Peyer's patch (tissue), 4 donors: ENCODE measurements at regions not wholly inside any gene's neighbourhood (a gene's known extent, or its start where the extent isn't known, plus 50 kb on each side); places are given as distances from the start of the nearest gene placed in this dataset.

Source experiments
- DNase-seq, 3 donors: peaks; one replicate each; pipeline ENCODE4 v3.0.0-alpha.2; 2017 to 2019
- H3K27ac ChIP-seq, 4 donors: fragments of 200-600 bp; sonication (generic); one replicate each; pipeline ENCODE4 v1.5.1; 2016 to 2019
- H3K27me3 ChIP-seq, 2 donors: fragments of 200-600 bp; sonication (generic); one replicate each; pipeline ENCODE4 v1.5.1; 2019
- H3K36me3 ChIP-seq, 3 donors: fragments of 200-600 bp; sonication (generic); one replicate each; pipeline ENCODE4 v1.5.1; 2016 to 2019
- H3K4me1 ChIP-seq, 4 donors: fragments of 200-600 bp; sonication (generic); one replicate each; pipeline ENCODE4 v1.5.1; 2016 to 2019
- H3K4me3 ChIP-seq, 4 donors: fragments of 200-600 bp; sonication (generic); 1 replicate in 3 of 4; 2 replicates in 1 of 4; pipeline ENCODE4 v1.5.1; 2016 to 2019; ENCODE audit warnings: mild to moderate bottlenecking in 1 of 4
- H3K9me3 ChIP-seq, 4 donors: fragments of 200-600 bp; sonication (generic); one replicate each; pipeline ENCODE4 v1.5.1; 2016 to 2019; ENCODE audit warnings: mild to moderate bottlenecking in 1 of 4
- CTCF ChIP-seq, 6 experiments: fragments of 450-650 bp in 4 of 6; fragments of 200-600 bp in 2 of 6; sonication (generic) in 1 of 6; IDR thresholded peaks; one replicate each; pipeline ENCODE4 v1.5.1; 2017 to 2019; ENCODE audit warnings: antibody characterized with exemption in 6 of 6, mild to moderate bottlenecking in 3 of 6, moderate library complexity in 1 of 6
- POLR2A ChIP-seq, 2 donors: fragments of 450-650 bp; IDR thresholded peaks; one replicate each; pipeline ENCODE4 v1.5.1; 2017; ENCODE audit warnings: antibody characterized with exemption in 2 of 2, mild to moderate bottlenecking in 2 of 2, moderate library complexity in 2 of 2

DNA sequence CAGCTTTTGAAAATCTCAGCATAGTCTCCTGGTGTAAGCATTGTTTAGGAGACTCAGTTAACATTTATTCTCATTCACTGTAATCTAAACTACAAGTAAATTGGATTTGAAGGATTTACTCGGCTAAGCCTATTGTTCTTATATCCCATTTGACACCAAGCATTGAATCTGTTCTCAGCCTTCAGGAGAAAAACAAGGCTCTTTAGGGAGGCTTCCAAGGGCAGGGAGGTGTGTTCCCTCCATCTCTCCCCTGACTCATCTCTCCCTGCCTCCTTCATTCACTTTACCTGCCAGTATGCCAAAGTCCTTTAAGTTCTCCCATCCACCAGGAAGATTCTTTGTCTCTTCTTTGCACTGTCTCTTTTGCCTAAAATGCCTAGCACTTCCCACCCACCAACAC, 347.8 kb downstream of the MFSD1 start:
- DNase-seq, result no peak
- Histone ChIP-seq H3K9me3 (no peaks in the 10 kb centered on the region), H3K27ac (no peak overlapping the region), H3K4me3 (no peak overlapping the region), H3K4me1 (no peaks in the 10 kb centered on the region), H3K27me3 (no peaks in the 10 kb centered on the region), H3K36me3 (no peaks in the 10 kb centered on the region)
- no peak for TF ChIP-seq POLR2A (IDR thresholded peaks at IDR 0.05)
- no peak for TF ChIP-seq CTCF (IDR thresholded peaks at IDR 0.05)

GRCh38 chr3:159150180-159150579, 348.3 kb downstream of the MFSD1 start:
- Histone ChIP-seq H3K27ac (no peak overlapping the region), H3K4me3 (no peak overlapping the region), H3K4me1 (no peaks in the 10 kb centered on the region), H3K27me3 (no peaks in the 10 kb centered on the region), H3K9me3 (no peaks in the 10 kb centered on the region), H3K36me3 (no peaks in the 10 kb centered on the region)
- TF ChIP-seq POLR2A (IDR thresholded peaks at IDR 0.05), result no peak
- no peak for TF ChIP-seq CTCF (IDR thresholded peaks at IDR 0.05)
- DNase-seq, result no peak

DNA sequence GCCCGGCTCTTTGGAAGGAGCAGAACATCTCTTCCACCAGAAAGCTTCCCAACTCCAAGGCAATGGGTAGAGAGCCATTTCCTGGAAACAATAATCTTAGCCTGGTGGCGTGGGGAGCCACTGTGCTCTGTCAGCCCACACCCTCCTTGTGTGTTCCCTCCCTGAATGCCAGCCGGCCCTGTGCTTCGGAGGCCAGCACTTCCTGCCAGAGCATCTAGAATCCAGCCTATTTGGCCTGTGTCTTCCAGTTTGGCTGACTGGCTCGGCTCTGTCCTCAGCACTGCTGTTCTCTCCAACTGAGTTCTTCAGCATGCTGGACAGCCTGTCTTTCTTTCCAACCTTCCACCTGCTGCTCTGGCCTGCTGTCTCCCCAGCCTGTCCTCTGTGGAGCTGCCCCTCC, 349.3 kb downstream of the MFSD1 start:
- Histone ChIP-seq H3K4me1 (no peaks in the 10 kb centered on the region), H3K9me3 (no peaks in the 10 kb centered on the region), H3K27me3 (no peaks in the 10 kb centered on the region), H3K4me3 (no peak overlapping the region), H3K36me3 (no peaks in the 10 kb centered on the region), H3K27ac (no peak overlapping the region)
- no peak for DNase-seq
- TF ChIP-seq POLR2A (IDR thresholded peaks at IDR 0.05) (no peak), CTCF (IDR thresholded peaks at IDR 0.05) (no peak)

DNA sequence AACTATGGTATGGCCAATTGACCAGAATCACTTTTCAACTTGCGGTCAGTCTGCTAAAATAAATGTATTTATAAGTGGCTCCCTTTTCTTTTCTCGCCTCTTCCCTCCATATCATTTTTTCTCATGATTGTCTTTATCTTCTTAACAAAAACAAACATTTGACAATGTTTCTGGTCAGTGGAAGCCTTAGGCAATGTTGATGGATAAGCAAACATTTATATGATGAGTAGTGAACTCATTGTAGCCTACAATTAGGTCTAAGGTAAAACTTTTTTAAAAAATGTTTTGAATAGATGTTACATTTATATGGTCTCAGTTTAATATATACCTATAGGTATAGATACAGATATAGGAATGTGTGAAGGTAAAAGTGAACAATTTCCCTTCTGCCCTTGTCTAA, 355.4 kb downstream of the MFSD1 start:
- Histone ChIP-seq H3K36me3 (no peaks in the 10 kb centered on the region), H3K4me3 (no peak overlapping the region), H3K27ac (no peak overlapping the region), H3K4me1 (no peaks in the 10 kb centered on the region), H3K27me3 (no peaks in the 10 kb centered on the region), H3K9me3 (no peaks in the 10 kb centered on the region)
- DNase-seq, result no peak
- TF ChIP-seq CTCF (IDR thresholded peaks at IDR 0.05), result no peak
- no peak for TF ChIP-seq POLR2A (IDR thresholded peaks at IDR 0.05)

- H3K4me1 ChIP-seq, result no peaks in the 10 kb centered on the region
- no peaks in the 10 kb centered on the region for H3K9me3 ChIP-seq
- no peak for DNase-seq
- H3K27ac ChIP-seq, result no peak overlapping the region
- TF ChIP-seq CTCF (IDR thresholded peaks at IDR 0.05), result no peak
- TF ChIP-seq POLR2A (IDR thresholded peaks at IDR 0.05), result no peak
- no peaks in the 10 kb centered on the region for H3K27me3 ChIP-seq
- no peaks in the 10 kb centered on the region for H3K36me3 ChIP-seq
- no peak overlapping the region for H3K4me3 ChIP-seq
Observed at GRCh38 chr3:159158213-159158612, 356.4 kb downstream of the MFSD1 start.

DNA sequence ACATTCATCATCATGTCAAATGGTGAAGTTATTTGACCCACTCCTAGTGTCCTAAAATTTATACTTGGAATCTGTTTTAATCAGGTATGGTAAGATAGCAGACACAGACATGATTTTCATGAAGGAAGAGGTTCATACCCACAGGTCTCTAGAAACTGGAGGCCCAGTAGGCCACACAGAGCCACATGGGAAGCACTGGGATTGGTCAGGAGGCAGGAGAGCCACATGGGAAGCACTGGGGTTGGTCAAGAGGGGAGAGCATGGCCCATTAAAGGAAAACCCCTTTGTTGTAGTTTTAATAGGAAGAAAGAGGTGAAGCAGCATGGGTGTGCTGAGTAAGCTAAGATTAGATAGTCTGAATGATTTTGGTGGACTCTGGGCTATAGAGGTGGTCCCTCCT, 356.9 kb downstream of the MFSD1 start:
- H3K9me3 ChIP-seq, result no peaks in the 10 kb centered on the region
- TF ChIP-seq CTCF (IDR thresholded peaks at IDR 0.05), result no peak
- no peak for TF ChIP-seq POLR2A (IDR thresholded peaks at IDR 0.05)
- no peak for DNase-seq
- H3K36me3 ChIP-seq, result no peaks in the 10 kb centered on the region
- H3K4me1 ChIP-seq, result no peaks in the 10 kb centered on the region
- H3K4me3 ChIP-seq, result no peak overlapping the region
- no peak overlapping the region for H3K27ac ChIP-seq
- no peaks in the 10 kb centered on the region for H3K27me3 ChIP-seq
